Thoracic aorta (tissue), 2 donors: ENCODE measurements at regions not wholly inside any gene's neighbourhood (a gene's known extent, or its start where the extent isn't known, plus 50 kb on each side); places are given as distances from the start of the nearest gene placed in this dataset.
"Not testable (repeated sequence)": the region's sequence is repeated elsewhere in the genome, so short reads cannot be mapped to it uniquely, and the experiment has no call there.

ENCODE experiments used
- ATAC-seq: fragments of 150-250 bp; one replicate; pipeline ENCODE4 v1.8.0; 2017; ENCODE audit warnings: low read depth; ENCODE audit not compliant: insufficient number of reproducible peaks, low FRiP score
- DNase-seq: peaks from one replicate; pipeline ENCODE4 v3.0.0-alpha.2; 2020; ENCODE audit warnings: low spot score
- H3K27ac ChIP-seq, 2 donors: fragments of 200-600 bp; sonication (generic); 1 replicate in 1 of 2; 2 replicates in 1 of 2; pipeline ENCODE4 v1.5.1; 2016; ENCODE audit warnings: mild to moderate bottlenecking in 2 of 2, moderate library complexity in 2 of 2
- H3K27me3 ChIP-seq: fragments of 200-600 bp; sonication (generic); replicated peaks from 2 replicates; pipeline ENCODE4 v1.6.0; 2016; ENCODE audit warnings: mild to moderate bottlenecking; ENCODE audit not compliant: insufficient read depth
- H3K36me3 ChIP-seq: fragments of 200-600 bp; sonication (generic); one replicate; pipeline ENCODE4 v1.5.1; 2016
- H3K4me1 ChIP-seq, 2 donors: fragments of 200-600 bp; sonication (generic); 1 replicate in 1 of 2; 2 replicates in 1 of 2; pipeline versions ENCODE4 v1.5.1 to v1.6.0; 2016; ENCODE audit warnings: low read depth in 2 of 2, mild to moderate bottlenecking in 1 of 2; ENCODE audit not compliant: control insufficient read depth in 1 of 2
- H3K4me3 ChIP-seq: fragments of 200-600 bp; sonication (generic); 2 replicates; pipeline ENCODE4 v1.5.1; 2016; ENCODE audit warnings: mild to moderate bottlenecking
- H3K9me3 ChIP-seq: fragments of 200-600 bp; sonication (generic); 2 replicates; pipeline ENCODE4 v1.5.1; 2016
- CTCF ChIP-seq: fragments of 200-600 bp; sonication (generic); IDR thresholded peaks from one replicate; pipeline ENCODE4 v1.5.1; 2019; ENCODE audit warnings: antibody characterized with exemption

- H3K4me1 ChIP-seq = no peaks in the 10 kb centered on the region
- H3K36me3 ChIP-seq = no peaks in the 10 kb centered on the region
- no peak overlapping the region for H3K4me3 ChIP-seq
- H3K27me3 ChIP-seq = no peaks in the 10 kb centered on the region
- H3K9me3 ChIP-seq = no peaks in the 10 kb centered on the region
- DNase-seq (no peak), ATAC-seq (no peak)
- TF ChIP-seq CTCF = no peak
- no peak overlapping the region for H3K27ac ChIP-seq
These were observed 950.4 kb upstream of the LRFN5 start for GRCh38 chr14:40656311-40656710.

- Histone ChIP-seq H3K27ac (no peak overlapping the region), H3K9me3 (no peaks in the 10 kb centered on the region), H3K36me3 (no peaks in the 10 kb centered on the region), H3K4me1 (no peaks in the 10 kb centered on the region), H3K4me3 (no peak overlapping the region), H3K27me3 (no peaks in the 10 kb centered on the region)
- ATAC-seq (no peak), DNase-seq (no peak)
- no peak for TF ChIP-seq CTCF
These were observed 954.5 kb upstream of the LRFN5 start for GRCh38 chr14:40652089-40652691.

- ATAC-seq = no peak
- H3K27ac ChIP-seq = no peak overlapping the region
- no peaks in the 10 kb centered on the region for H3K36me3 ChIP-seq
- no peaks in the 10 kb centered on the region for H3K9me3 ChIP-seq
- DNase-seq = no peak
- TF ChIP-seq CTCF = no peak
- no peaks in the 10 kb centered on the region for H3K27me3 ChIP-seq
- no peak overlapping the region for H3K4me3 ChIP-seq
- no peaks in the 10 kb centered on the region for H3K4me1 ChIP-seq
These were observed 976.2 kb upstream of the LRFN5 start for GRCh38 chr14:40630471-40630870.

- H3K4me3 ChIP-seq, ATAC-seq, H3K27ac ChIP-seq, DNase-seq, H3K36me3 ChIP-seq, H3K9me3 ChIP-seq, H3K4me1 ChIP-seq, H3K27me3 ChIP-seq: not testable (repeated sequence)
These were observed 977.0 kb upstream of the LRFN5 start for GRCh38 chr14:40629551-40630137.

GRCh38 chr14:40629144-40629543 is 977.5 kb upstream of the LRFN5 start:
- no peak for TF ChIP-seq CTCF
- no peaks in the 10 kb centered on the region for H3K9me3 ChIP-seq
- H3K27me3 ChIP-seq = no peaks in the 10 kb centered on the region
- H3K36me3 ChIP-seq = no peaks in the 10 kb centered on the region
- no peak for ATAC-seq
- no peak for DNase-seq
- H3K4me1 ChIP-seq = no peaks in the 10 kb centered on the region
- H3K27ac ChIP-seq = no peak overlapping the region
- H3K4me3 ChIP-seq = no peak overlapping the region

GRCh38 chr14:40623643-40624042 is 983.0 kb upstream of the LRFN5 start:
- no peak overlapping the region for H3K27ac ChIP-seq
- no peaks in the 10 kb centered on the region for H3K4me1 ChIP-seq
- H3K27me3 ChIP-seq = no peaks in the 10 kb centered on the region
- DNase-seq (no peak), ATAC-seq (no peak)
- no peaks in the 10 kb centered on the region for H3K9me3 ChIP-seq
- H3K36me3 ChIP-seq = no peaks in the 10 kb centered on the region
- H3K4me3 ChIP-seq = no peak overlapping the region
- TF ChIP-seq CTCF = no peak
